Coronary artery (tissue), 2 donors: ENCODE measurements at regions not wholly inside any gene's neighbourhood (a gene's known extent, or its start where the extent isn't known, plus 50 kb on each side); places are given as distances from the start of the nearest gene placed in this dataset.

Experiments
- DNase-seq: peaks from one replicate; pipeline ENCODE4 v3.0.0-alpha.2; 2017; ENCODE audit warnings: low spot score
- H3K27ac ChIP-seq, 2 donors: fragments of 200-600 bp; sonication (generic); one replicate each; pipeline ENCODE4 v1.5.1; 2016 to 2019
- H3K4me3 ChIP-seq: fragments of 200-600 bp; sonication (generic); 2 replicates; pipeline ENCODE4 v1.5.1; 2016; ENCODE audit warnings: mild to moderate bottlenecking, moderate library complexity
- CTCF ChIP-seq: fragments of 200-600 bp; sonication (generic); IDR thresholded peaks from one replicate; pipeline ENCODE4 v1.5.1; 2019; ENCODE audit warnings: antibody characterized with exemption

DNA sequence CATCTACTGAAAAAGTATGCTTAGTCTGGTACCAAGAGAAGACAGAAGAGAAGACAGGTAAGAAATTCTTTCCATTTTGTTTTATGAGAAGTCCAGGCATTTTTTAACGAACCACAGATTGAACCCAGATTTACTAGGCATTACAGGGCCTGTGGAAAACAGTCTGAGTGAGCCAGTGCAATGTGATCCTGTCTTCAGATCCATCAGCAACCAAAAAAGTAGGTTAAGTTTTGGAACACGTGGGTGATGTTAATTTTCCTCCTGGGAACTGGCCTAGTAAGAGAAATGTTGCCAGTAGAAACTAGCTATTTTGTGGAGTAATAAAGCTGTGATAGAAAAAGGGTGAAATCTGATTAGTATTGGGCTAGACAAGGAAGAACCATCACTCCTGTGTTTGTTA lies 440.9 kb upstream of the SEL1L start:
- Histone ChIP-seq H3K27ac (no peak overlapping the region), H3K4me3 (no peak overlapping the region)
- TF ChIP-seq CTCF = no peak
- no peak for DNase-seq

DNA sequence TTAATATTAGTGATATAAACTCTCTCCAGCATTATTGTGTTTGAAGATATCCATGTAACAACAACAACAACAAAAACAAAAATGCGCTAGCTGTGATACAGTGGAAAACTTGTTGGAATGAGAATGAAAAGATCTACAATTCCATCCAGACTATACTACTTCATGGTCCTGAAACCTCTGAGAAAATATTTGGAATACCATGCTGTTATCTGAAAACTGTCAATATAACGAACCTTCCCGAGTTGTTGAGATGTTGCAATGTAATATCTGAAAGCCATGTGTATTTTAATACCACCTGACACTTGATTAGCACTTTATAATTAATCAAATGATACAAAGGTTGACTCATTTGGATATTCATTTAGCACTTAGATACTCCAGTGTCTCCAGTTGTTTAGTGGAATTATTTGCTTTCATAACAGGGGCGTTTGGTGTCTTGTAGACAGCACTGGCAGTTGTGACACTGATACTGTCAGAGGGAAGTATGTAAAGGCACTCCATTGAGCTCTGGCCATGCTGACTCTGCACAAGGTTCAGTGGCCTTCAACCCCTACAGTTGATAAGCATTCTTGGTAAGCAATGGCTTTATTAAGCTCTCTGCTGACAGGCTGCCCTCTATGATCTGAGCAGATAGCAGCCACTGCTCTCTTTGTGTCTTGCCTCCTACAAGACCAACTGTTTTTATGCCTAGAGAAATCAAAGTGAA lies 447.1 kb upstream of the SEL1L start:
- DNase-seq = no peak
- Histone ChIP-seq H3K27ac (no peak overlapping the region), H3K4me3 (no peak overlapping the region)
- TF ChIP-seq CTCF = no peak

DNA sequence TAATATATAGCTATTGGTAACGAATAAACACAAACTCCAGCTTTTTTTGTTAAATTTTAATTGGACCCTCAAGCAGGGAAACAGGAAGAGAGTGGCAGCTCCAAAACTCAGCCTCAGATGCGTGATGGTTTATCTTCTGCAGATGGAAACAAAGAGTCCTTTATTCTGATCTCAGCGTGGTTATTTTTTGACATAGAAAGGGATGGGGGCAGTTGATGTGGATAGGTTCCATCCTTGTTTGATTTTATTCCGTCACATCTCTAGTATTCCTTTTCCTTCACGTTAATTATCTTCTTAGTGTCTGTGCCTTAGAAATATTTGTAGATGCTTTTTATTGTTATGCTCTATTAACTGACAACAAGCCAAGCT lies 447.6 kb upstream of the SEL1L start:
- no peak for TF ChIP-seq CTCF
- DNase-seq = no peak
- no peak overlapping the region for H3K27ac ChIP-seq
- no peak overlapping the region for H3K4me3 ChIP-seq

DNA sequence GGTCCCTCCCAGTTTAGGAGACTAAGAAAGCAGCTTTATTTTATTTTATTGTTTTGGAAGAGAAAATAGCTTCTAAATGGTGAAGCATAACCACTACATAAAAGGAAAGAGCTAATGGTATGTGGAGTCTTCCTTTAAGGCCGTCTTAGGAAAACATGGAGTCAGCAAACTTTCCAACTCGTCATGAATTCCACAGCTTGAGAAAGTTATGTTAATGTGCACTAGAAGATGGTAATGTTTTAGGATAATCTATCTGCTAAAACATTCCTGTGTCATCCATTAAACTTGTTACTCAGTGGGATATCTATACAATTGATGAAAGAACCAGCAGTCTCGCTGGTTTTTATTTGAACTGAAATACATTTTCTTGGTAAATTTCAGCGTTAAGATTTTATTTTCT lies 448.4 kb upstream of the SEL1L start:
- no peak for TF ChIP-seq CTCF

GRCh38 chr14:81986005-81986404 lies 452.4 kb upstream of the SEL1L start:
- no peak for DNase-seq
- no peak for TF ChIP-seq CTCF
- Histone ChIP-seq H3K27ac (no peak overlapping the region), H3K4me3 (no peak overlapping the region)

More for the DNA sequence above, 448.4 kb upstream of the SEL1L start:
- no peak overlapping the region for H3K27ac ChIP-seq
- no peak for DNase-seq
- H3K4me3 ChIP-seq = no peak overlapping the region

DNA sequence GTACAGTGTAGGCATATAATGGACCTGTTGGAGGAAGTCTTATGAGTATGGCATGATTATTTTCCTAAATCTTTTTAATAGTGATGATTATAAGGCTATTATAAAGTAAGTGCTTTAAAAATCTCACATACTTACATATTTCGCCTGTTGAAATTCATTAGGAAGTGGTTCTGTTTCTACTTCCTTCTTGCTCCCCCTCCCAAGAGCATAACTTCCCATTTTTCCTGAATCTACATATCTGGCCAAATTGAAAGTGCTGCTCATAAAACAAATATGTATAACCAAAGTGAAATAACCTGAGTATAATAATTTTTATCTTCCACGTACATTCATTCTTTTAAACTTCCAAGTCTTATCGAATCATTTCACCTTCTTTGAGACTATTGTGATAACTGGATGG lies 455.6 kb upstream of the SEL1L start:
- H3K4me3 ChIP-seq = no peak overlapping the region
- no peak for DNase-seq

More for the DNA sequence above, 455.6 kb upstream of the SEL1L start:
- H3K27ac ChIP-seq = no peak overlapping the region
- TF ChIP-seq CTCF = no peak
